Fibroblast of skin of left quadriceps (primary cell): ENCODE measurements at regions not wholly inside any gene's neighbourhood (a gene's known extent, or its start where the extent isn't known, plus 50 kb on each side); places are given as distances from the start of the nearest gene placed in this dataset.

Source experiments
- DNase-seq, 2 experiments: peaks; one replicate each; pipeline ENCODE4 v3.0.0-alpha.2; 2013; ENCODE audit warnings: low read depth in 2 of 2

DNA sequence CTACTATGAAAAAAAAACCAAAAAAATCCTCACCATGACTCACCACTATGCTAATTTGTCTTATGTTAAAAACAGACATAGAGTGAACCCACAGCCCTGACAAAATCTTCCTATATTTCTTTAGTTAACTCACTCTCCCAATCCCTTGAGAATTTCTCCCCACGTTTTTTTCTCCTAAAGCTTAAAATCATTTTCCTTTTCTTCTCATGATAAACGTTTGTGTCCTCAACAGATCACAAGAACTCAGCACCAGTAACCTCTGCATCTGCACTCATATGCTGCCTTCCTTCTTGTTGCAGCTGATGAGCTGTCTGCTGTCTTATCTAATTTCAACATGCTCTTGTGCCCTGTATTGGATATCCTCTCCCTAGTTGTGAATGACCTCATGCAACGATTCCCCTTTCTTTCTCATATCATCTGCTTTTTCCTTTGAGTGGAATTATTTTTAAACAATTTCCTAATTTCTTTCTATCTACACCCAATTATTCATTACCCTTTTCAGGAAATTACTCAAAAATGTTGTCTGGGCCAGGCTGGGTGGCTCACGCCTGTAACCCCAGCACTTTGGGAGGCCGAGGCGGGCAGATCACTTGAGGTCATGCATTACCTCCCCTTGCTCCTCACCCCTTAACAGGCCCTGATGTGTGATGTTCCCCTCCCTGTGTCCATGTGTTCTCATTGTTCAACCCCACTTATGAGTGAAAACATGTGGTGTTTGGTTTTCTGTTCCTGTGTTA, 427.5 kb upstream of the MGAT4C start:
- DNase-seq, result peak; percentile 26 to 37

DNA sequence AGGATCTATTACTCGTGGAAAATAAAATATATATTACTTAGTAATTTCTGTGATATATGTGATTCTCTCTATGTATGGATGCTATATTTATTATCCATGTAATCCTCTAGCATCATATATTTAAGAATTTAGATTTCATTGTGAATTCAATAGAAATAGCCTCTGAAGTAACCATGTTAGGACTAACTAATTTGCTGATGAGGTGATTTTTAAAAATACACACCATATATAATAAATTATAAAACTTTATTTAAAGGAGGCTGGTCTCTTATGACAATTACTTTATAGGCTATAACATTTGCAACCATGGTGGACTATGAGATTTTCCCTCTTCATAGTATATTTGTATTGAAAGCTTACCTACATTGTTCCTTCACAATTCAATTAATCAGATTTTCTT, 424.9 kb upstream of the MGAT4C start:
- DNase-seq, result no peak

DNA sequence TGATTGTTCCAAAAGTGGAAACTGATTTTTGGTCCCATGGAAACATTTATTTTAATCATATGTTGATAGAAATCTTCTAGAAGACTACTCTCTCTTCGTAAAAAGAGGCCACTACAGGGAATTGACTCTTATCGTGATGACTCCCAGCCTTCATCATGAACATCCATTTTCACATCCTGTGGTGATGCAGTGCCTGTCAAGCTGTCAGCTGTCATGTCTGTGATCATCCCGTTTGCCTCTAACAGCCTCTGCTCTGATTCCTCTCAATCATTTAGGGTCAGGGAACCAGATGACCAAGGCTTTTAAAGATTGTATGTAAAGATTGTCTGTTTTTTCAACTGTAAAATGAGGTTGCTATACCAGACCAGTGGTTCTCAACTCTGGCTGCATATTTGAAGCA, 419.0 kb upstream of the MGAT4C start:
- no peak for DNase-seq

- DNase-seq, result no peak
Observed at GRCh38 chr12:86670986-86671385, 414.8 kb upstream of the MGAT4C start.

GRCh38 chr12:86669010-86669409, 412.8 kb upstream of the MGAT4C start:
- DNase-seq, result no peak

DNA sequence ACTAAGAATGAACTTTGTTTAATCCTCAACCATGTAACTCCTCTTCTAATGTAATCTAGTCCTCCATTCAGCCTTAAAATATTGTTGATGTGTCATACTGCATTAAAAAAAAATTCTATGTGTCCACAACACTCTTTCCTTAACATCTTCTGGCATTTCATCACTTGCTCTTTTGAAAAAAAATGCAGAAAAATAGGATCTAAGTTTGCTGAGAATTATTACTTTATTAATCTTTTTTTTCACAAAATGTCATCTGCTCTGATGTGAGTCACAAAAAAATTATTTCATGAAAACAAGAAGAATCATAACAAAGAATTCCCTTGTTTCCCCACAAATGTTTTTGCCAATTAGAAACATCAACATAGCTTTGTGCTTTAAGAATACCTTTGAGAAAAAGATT, 410.1 kb upstream of the MGAT4C start:
- DNase-seq, result peak; percentile 40 to 48

DNA sequence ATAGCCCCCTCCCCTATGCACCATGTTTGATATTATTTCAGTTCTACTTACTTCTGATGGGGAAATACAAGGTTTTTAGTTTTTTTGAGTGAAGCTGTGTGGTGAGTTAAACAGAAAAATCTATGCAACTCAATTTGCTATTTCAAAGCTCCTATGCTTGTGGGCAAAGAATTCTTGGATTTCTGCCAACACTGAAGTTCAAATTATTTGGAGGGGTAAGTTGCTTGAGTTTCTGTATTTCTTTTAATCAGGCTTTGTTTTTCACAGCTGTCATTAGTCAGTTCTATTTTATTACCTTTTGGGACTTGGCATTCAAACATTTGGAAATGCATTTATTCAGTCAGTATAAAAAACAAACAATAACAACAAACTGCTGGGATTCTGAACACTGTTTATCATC, 407.5 kb upstream of the MGAT4C start:
- no peak for DNase-seq

DNA sequence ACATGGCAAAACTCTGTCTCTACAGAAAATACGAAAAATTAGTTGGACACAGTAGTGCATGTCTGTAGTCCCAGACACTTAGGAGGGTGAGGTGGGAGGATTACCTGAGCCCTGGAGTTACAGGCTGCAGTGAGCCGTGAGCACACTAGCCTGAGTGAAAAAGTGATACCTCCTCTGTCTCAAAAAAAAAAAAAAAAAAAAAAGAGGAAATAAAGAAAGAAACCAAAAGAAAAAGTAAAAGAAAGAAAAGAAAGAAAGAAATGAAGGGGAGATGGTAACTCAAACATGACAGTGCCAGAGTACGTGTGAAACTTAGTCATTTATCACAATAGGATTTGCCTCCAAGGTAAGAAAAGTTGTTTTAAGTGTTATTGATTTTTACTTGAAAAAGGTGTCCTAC, 407.0 kb upstream of the MGAT4C start:
- DNase-seq, result no peak

DNA sequence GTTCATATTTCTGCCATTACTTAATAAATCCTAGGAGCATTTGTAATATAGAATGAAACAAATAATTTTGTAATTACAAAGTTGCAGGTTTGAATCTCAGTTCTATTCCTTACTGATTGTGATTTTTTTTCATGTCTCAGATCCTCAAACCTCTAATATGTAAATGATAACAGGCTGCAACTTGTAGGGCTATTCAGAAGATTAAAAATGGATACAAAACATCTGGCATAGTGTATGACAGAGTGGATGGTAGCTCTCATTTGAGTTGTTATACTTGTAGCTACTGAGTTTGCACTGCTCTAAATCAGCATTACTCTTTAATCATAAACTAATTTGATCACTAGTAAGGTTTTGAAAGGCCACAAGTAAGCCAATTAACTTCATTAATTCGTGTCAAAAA, 406.3 kb upstream of the MGAT4C start:
- no peak for DNase-seq

DNA sequence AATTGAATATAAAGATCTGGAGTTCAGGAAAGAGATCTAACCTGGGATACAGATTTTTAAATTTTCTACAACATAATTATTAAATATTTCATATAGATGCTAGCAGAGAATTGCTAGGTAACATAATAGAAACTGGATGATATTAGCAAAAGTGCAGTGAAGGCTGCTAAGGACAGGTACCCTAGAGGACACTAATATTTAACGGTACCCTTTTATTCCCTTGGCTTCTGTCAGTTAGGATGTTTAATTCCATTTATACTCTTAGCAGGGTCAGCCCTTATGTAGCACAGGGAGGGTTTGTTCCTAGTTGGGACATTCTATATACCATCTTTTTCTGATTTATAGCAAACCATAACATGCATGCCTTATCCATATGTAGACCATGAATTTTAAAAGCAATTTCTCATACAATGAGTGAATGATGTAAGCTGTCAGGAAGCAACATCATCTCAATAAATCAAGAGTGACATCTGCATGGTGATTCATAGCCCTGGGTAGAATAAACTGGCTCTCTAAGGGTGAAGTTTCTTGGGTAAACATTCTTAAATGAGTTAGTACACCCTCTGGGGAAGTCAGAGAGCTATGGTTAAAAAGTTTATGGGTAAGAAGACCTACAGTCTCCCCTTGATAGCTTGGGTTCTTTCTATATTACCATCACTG, 404.4 kb upstream of the MGAT4C start:
- peak; percentile 80 to 82 for DNase-seq

DNA sequence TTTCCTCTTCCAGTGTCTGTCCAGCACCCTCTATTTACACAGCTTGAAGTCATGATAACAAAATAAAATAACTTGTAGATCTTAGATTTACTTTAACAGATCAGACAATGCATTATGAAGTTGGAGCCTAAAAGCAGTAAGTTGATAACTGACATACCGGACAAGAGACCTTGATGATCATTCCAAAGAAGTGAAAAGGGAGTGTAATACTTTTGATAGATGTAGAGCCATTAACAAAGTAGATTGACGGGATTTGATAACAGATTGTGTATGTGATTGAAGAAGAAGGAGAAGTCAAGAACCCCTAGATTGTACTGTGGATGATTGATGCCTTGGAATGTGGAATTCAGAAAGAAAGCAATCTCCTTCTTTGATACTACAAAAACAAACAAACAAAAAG, 403.8 kb upstream of the MGAT4C start:
- no peak for DNase-seq

DNA sequence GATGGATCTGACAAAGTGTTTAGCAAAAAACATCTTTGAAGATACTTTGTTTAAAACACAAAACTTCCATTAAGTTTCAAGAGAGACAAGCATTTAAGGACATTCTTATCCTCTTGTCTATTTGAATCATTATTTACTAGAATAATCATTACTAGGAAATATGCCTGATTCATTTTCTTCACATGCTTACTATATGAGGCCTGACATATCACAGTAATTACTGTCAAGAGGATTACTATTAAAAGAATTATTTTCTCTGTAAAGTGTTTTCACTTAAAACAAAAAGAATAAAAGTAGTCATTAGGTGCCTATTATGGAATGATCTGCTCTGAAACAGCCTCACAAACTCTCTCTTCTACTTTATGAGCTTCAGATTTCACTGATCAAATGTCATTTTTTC, 402.1 kb upstream of the MGAT4C start:
- DNase-seq, result no peak

- DNase-seq, result no peak
Observed at GRCh38 chr12:86647800-86648199, 391.6 kb upstream of the MGAT4C start.

DNA sequence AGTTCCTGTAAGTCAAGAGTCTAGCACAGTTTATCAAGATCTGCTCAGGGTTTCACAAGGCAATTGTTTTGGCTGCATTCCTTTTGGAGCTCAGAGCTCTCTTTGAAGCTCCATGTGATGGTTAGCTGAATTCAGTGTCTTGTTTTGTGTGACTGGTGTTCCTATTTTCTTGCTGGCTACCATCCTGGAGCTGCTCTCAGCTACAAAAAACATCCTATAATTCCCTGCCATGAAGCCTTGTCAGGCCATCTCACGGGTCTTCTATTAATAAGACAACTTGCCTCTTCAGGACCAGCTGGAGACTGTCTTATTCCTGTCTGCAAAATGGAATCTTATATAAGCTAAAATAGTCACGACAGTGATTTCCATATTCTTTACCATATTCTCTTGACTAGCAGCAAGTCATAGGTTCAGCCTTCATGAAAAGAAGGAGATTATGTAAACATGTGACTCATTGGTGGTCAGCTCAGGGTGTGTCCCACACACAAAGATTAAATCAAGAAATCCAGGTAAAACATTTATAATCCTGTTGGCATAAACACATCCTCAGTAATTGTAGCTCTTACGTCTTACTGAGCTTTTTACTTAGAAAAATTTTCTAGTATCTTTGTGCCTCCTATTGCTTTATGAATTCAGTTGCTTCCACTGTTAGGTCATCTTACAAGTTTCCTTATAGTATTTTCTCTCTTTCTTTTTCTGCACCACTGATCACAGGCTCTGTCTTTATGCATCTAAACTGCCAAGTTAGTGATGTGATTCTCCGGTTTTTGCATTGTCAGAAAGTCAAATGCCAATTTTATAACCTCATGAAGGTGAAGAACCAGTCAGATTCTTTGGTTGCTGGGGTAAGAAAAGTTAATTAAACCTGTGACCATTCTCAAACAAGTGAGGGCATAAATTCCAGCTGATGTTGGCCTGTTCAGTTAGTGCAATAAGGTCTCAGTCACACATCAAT, 378.5 kb upstream of the MGAT4C start:
- DNase-seq, result no peak

DNA sequence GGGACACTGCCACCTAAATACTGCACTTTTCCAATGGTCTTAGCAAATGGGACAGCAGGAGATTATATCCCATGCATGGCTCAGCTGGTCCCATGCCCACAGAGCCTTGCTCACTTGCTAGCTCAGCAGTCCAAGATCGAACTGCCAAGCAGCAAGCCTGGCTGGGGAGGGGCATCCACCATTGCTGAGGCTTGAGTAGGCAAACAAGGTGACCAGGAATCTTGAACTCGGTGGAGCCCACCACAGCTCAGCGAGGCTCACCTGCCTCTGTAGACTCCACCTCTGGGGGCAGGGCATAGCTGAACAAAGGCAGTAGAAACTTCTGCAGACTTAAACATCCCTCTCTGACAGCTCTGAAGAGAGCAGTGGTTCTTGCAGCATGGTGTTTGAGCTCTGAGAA, 370.8 kb upstream of the MGAT4C start:
- DNase-seq, result no peak

GRCh38 chr12:86623267-86623666, 367.1 kb upstream of the MGAT4C start:
- DNase-seq, result no peak

DNA sequence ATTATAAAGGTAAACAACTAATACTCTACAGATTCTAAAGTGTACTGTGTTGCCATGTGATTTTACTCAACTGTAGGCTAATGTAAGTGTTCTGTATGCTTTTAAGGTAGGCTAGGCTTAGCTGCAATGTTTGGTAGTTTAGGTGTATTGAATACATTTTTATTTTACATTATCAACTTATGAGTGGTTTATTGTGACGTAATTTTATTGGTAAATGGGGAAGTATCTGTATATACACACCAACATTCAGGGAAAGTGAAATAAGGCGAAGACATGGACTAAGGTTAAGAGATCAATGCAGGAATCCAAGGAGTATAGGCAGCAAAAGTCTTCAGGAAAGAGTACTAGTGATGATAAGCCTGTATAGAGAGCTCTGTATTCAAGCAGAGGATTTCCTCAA, 365.8 kb upstream of the MGAT4C start:
- no peak for DNase-seq

DNA sequence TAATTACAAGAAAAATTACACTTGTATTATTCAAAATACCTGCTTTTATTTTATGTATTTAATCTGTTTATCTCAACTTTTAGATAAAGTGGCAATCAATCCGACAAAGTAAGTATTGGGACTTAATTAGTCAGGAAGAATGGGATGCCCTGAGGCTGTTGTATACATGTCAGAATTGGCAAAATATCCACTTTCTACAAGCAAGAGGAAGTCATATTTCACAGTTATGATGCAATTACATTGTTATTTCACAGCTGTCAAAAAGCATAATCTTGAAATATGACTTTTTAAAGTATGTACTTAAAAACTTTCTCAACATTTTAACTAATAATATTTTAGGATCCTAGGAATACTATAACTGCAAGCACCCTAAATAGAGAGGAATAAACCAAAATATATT, 357.1 kb upstream of the MGAT4C start:
- DNase-seq, result peak in 1 of 2 experiments; percentile 6

DNA sequence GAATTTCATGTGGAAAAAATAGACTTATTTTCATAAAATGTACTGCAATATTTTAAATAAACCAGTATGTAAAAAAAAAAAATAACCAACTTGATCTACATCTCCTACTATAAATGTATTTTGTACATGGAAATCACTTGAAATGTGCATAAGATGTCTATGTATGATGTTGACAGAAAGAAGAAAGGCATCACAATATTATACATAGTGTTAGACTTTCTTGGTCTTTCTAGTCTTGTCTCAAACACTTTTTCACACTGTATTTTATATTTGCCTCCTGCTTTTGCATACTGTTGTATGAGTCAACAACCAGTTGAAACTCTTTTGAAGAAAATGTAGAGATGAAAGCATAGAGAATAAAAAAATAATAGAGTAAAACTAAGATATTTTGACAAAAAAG, 352.4 kb upstream of the MGAT4C start:
- no peak for DNase-seq

GRCh38 chr12:86601550-86602308, 345.5 kb upstream of the MGAT4C start:
- no peak for DNase-seq

GRCh38 chr12:86600664-86601231, 344.6 kb upstream of the MGAT4C start:
- DNase-seq, result no peak
